Stimulated activated CD4-positive, alpha-beta T cell treated with anti-CD3 and anti-CD28 coated beads, Interleukin-1b, Interleukin-23, amount 100 ng/mL, for 4 hours (primary cell): ENCODE measurements at regions not wholly inside any gene's neighbourhood (a gene's known extent, or its start where the extent isn't known, plus 50 kb on each side); places are given as distances from the start of the nearest gene placed in this dataset.
"Not testable (repeated sequence)": the region's sequence is repeated elsewhere in the genome, so short reads cannot be mapped to it uniquely, and the experiment has no call there.

ENCODE experiments used
- DNase-seq, 2 donors: peaks; one replicate each; pipeline ENCODE4 v3.0.0-alpha.2; 2020; ENCODE audit warnings: low read depth in 2 of 2

GRCh38 chr9:7467186-7467585 lies 332.4 kb downstream of the DMAC1 start:
- DNase-seq, result no peak

GRCh38 chr9:7461791-7462190 lies 337.8 kb downstream of the DMAC1 start:
- no peak for DNase-seq

- no peak for DNase-seq
Measured at GRCh38 chr9:7456793-7457530, 342.6 kb downstream of the DMAC1 start.

GRCh38 chr9:7456377-7456776 lies 343.2 kb downstream of the DMAC1 start:
- no peak for DNase-seq

- no peak for DNase-seq
Measured at GRCh38 chr9:7454624-7455023, 345.0 kb downstream of the DMAC1 start.

GRCh38 chr9:7452378-7452777 lies 347.2 kb downstream of the DMAC1 start:
- DNase-seq, result no peak

GRCh38 chr9:7451062-7451461 lies 348.5 kb downstream of the DMAC1 start:
- no peak for DNase-seq

- no peak for DNase-seq
Measured at GRCh38 chr9:7443541-7443940, 356.0 kb downstream of the DMAC1 start.

GRCh38 chr9:7439355-7439995 lies 360.1 kb downstream of the DMAC1 start:
- DNase-seq, result no peak

GRCh38 chr9:7436754-7437153 lies 362.8 kb downstream of the DMAC1 start:
- DNase-seq, result no peak

- DNase-seq, result no peak
Measured at GRCh38 chr9:7433508-7434292, 365.9 kb downstream of the DMAC1 start.

GRCh38 chr9:7432989-7433388 lies 366.6 kb downstream of the DMAC1 start:
- DNase-seq, result no peak

- DNase-seq, result not testable (repeated sequence)
Measured at GRCh38 chr9:7417397-7417796, 382.2 kb downstream of the DMAC1 start.

GRCh38 chr9:7415836-7416235 lies 383.7 kb downstream of the DMAC1 start:
- no peak for DNase-seq

- no peak for DNase-seq
Measured at GRCh38 chr9:7408845-7409244, 390.7 kb downstream of the DMAC1 start.

- DNase-seq, result no peak
Measured at GRCh38 chr9:7407246-7407645, 392.3 kb downstream of the DMAC1 start.

- no peak for DNase-seq
Measured at GRCh38 chr9:7405924-7406604, 393.5 kb downstream of the DMAC1 start.

GRCh38 chr9:7403839-7404487 lies 395.6 kb downstream of the DMAC1 start:
- no peak for DNase-seq

GRCh38 chr9:7403028-7403389 lies 396.6 kb downstream of the DMAC1 start:
- DNase-seq, result no peak

- no peak for DNase-seq
Measured at GRCh38 chr9:7402334-7403027, 397.1 kb downstream of the DMAC1 start.

- no peak for DNase-seq
Measured at GRCh38 chr9:7401116-7401515, 398.5 kb downstream of the DMAC1 start.
